ENCODE measurements at regions not wholly inside any gene's neighbourhood (a gene's known extent, or its start where the extent isn't known, plus 50 kb on each side); places are given as distances from the start of the nearest gene placed in this dataset.
A peak's percentile ranks its signal among the peaks of the same experiment; 100 is the strongest.

GRCh38 chr6:30411515-30412207 is 66.7 kb downstream of the RPP21 start:
- H3K36me3 Mint-ChIP-seq (ENCODE audit: insufficient read depth): no peaks in the 10 kb centered on the region
- peaks cover 30% of the 10 kb centered on the region for H3K27me3 Mint-ChIP-seq
- no peak overlapping the region for H3K27ac Mint-ChIP-seq
- peak; percentile 29 for DNase-seq (ENCODE audit: low spot score, unreplicated experiment)
- no peak overlapping the region for H3K4me3 Mint-ChIP-seq (ENCODE audit: low read depth)
- H3K9me3 Mint-ChIP-seq (ENCODE audit: low read depth): peaks cover 20% of the 10 kb centered on the region
- no peaks in the 10 kb centered on the region for H3K4me1 Mint-ChIP-seq (ENCODE audit: low read depth)
- peak; percentile 81 for TF ChIP-seq CTCF (IDR thresholded peaks at IDR 0.05; ENCODE audit: unreplicated experiment)

DNA sequence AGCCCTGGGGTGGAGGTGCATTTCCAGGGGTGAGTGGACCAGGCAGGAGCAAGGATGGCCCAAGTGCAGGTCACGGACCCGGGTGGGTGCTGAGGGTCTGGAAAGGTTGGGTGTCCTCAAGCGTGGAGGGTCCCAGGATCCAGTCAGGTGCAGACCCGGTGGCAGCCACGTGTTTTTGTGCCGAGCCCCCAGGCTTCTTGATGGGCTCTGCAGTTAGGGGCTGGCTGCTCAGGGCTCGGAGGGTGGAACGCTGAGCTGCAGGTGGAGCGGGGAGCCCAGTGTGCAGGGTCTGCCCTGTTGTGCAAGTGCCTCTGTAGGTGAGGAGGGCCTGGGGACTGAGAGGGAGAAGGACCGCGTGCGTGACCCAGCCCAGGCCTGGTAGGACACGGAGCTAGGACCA is 70.9 kb upstream of the HLA-E start:
- DNase-seq (ENCODE audit: low spot score, unreplicated experiment): no peak
- Mint-ChIP-seq H3K27ac (no peak overlapping the region), H3K36me3 (ENCODE audit: insufficient read depth) (no peaks in the 10 kb centered on the region), H3K4me3 (ENCODE audit: low read depth) (no peak overlapping the region), H3K4me1 (ENCODE audit: low read depth) (no peaks in the 10 kb centered on the region), H3K27me3 (peaks cover 48% of the 10 kb centered on the region), H3K9me3 (ENCODE audit: low read depth) (peaks cover 3% of the 10 kb centered on the region)
- TF ChIP-seq CTCF (IDR thresholded peaks at IDR 0.05; ENCODE audit: unreplicated experiment): no peak

- Mint-ChIP-seq H3K4me1 (ENCODE audit: low read depth) (no peaks in the 10 kb centered on the region), H3K9me3 (ENCODE audit: low read depth) (peaks cover 11% of the 10 kb centered on the region), H3K36me3 (ENCODE audit: insufficient read depth) (no peaks in the 10 kb centered on the region), H3K27ac (no peak overlapping the region), H3K4me3 (ENCODE audit: low read depth) (no peak overlapping the region), H3K27me3 (peaks cover 47% of the 10 kb centered on the region)
- no peak for TF ChIP-seq CTCF (IDR thresholded peaks at IDR 0.05; ENCODE audit: unreplicated experiment)
- DNase-seq (ENCODE audit: low spot score, unreplicated experiment): no peak
These were observed 64.8 kb upstream of the HLA-E start for GRCh38 chr6:30424549-30424948.
